ENCODE measurements at regions not wholly inside any gene's neighbourhood (a gene's known extent, or its start where the extent isn't known, plus 50 kb on each side); places are given as distances from the start of the nearest gene placed in this dataset.

DNA sequence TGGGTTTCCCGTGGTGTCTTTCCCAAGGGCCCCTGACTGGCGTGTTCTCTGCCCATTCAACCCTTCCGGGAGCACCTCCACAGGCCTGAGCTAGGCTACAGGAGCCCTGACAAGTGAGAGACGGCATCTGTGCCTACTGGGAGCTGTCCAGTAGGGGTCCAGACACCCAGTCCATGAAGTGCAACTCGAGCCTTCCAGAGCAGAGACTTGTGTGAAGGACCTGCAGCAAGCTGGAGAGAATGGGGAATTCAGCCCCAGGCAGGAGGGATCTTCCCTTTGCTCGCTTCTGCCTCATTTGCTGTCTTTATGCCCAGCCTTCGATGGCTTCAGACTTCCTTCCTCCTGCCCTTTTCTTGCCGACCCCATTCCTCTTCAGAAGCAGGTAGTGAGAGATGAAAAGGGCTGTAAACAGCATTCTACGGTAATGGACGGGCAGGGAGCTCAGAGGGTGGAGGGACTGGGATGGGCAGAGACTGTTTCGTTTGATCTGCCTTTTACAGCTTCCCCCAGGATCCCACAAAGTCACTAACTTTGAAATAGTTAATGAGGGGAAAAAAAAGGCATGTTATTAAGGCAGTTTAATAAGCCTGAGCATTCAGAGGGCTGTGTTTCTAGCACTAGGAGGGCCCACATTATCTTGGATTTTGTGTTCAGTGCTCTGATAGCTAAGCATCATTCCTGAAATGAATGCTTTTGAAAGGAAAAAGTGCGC lies 327.6 kb downstream of the FGF9 start:
- H3K9ac ChIP-seq (replicated peaks in 1 of 4; ENCODE audit: extremely low read depth in 1 of 4, low read depth in 3 of 4, low read length in 3 of 4), result no peak overlapping the region
- H3K4me2 ChIP-seq (ENCODE audit: insufficient read depth in 1 of 2, low read depth in 2 of 2, low read length in 2 of 2), result no peak overlapping the region
- WGBS, 2 experiments (ENCODE audit: extremely low coverage in 1 of 2, insufficient coverage in 1 of 2, insufficient read length in 1 of 2, insufficient replicate concordance in 2 of 2, low coverage in 1 of 2, low lambda C conversion rate in 2 of 2, missing lambda C conversion rate in 1 of 2), result 88% methylated on average over 11 of the region's 12 CpGs; no CpG with 5 or more reads in 1 of the 2 experiments
- FAIRE-seq (no peak), DNase-seq (ENCODE audit: low read depth in 1 of 2, low spot score in 2 of 2) (no peak)
- POLR2A ChIA-PET (ENCODE audit: partially characterized antibody), result no interaction called here
- H2BK5ac ChIP-seq (ENCODE audit: low read depth, low read length), result no peak overlapping the region
- no peak overlapping the region for H2AK5ac ChIP-seq (ENCODE audit: low read depth, low read length)
- no peak overlapping the region for H4K91ac ChIP-seq (replicated peaks; ENCODE audit: insufficient read length, low read length)
- no peaks in the 10 kb centered on the region for H3K27me3 ChIP-seq (replicated peaks in 1 of 4; ENCODE audit: control insufficient read depth in 3 of 4, extremely low read depth in 1 of 4, insufficient read depth in 3 of 4, low read length in 3 of 4)
- no peaks in the 10 kb centered on the region for H4K20me1 ChIP-seq (replicated peaks in 1 of 2; ENCODE audit: control insufficient read depth in 1 of 2, insufficient read depth in 2 of 2, low read length in 2 of 2)
- H3K4ac ChIP-seq (replicated peaks; ENCODE audit: insufficient read length, low read depth, low read length), result no peak overlapping the region
- H2BK15ac ChIP-seq (ENCODE audit: low read length), result no peak overlapping the region
- H2BK20ac ChIP-seq (ENCODE audit: low read length), result no peak overlapping the region
- H3K23me2 ChIP-seq (ENCODE audit: low read depth, low read length), result no peaks in the 10 kb centered on the region
- H3K27ac ChIP-seq (ENCODE audit: low read depth, low read length), result no peak overlapping the region
- H4K8ac ChIP-seq (ENCODE audit: extremely low read depth, insufficient read depth, low read length), result peak overlapping the region; percentile 43; the same call in 1 of the 2 replicates
- CTCF ChIA-PET (ENCODE audit: partially characterized antibody), result interaction anchor here (0.6 to 1.7 kb wide), 6 partner anchors 9 to 225 kb away, joined by 3 to 5 read pairs (median 3); no protein-coding TSS in a partner anchor
- H3K4me3 ChIP-seq (ENCODE audit: extremely low read depth in 1 of 4, insufficient read depth in 2 of 4, low read depth in 3 of 4, low read length in 4 of 4), result no peak overlapping the region
- no peak overlapping the region for H3K56ac ChIP-seq (replicated peaks; ENCODE audit: insufficient read length, low read depth, low read length)
- H2BK120ac ChIP-seq (replicated peaks; ENCODE audit: low read depth, low read length), result no peak overlapping the region
- no peaks in the 10 kb centered on the region for H3K36me3 ChIP-seq (ENCODE audit: control insufficient read depth in 2 of 4, insufficient read depth in 4 of 4, low read length in 3 of 4)
- no peak overlapping the region for H2BK12ac ChIP-seq (ENCODE audit: low read depth, low read length)
- H3K23ac ChIP-seq (ENCODE audit: insufficient read length), result no peak overlapping the region
- H2AFZ ChIP-seq (ENCODE audit: low read length), result no peak overlapping the region
- no peaks in the 10 kb centered on the region for H3K79me1 ChIP-seq (ENCODE audit: low read depth, low read length)
- no peak overlapping the region for H3K18ac ChIP-seq (ENCODE audit: extremely low read depth, low read length)
- no peaks in the 10 kb centered on the region for H3K79me2 ChIP-seq (ENCODE audit: control insufficient read depth in 1 of 2, insufficient read depth in 2 of 2, low read length in 2 of 2)
- H3K9me3 ChIP-seq (ENCODE audit: insufficient read depth in 2 of 2, low read depth in 1 of 2, low read length in 1 of 2), result no peaks in the 10 kb centered on the region
- no peaks in the 10 kb centered on the region for H3K4me1 ChIP-seq (replicated peaks in 1 of 4; ENCODE audit: control insufficient read depth in 3 of 4, insufficient read depth in 4 of 4, low read length in 3 of 4)
- TF ChIP-seq RAD21 (IDR thresholded peaks at IDR 0.05 in 1 of 2, conservative IDR thresholded peaks at IDR 0.05 in 1 of 2; ENCODE audit: low read depth in 2 of 2, low read length in 2 of 2) (peak in 1 of 2 experiments; percentile 9; a peak in 1 of 4 replicates), BCL11A (IDR thresholded peaks at IDR 0.05; ENCODE audit: low read depth in 2 of 2, low read length in 2 of 2) (no peak), SAP30 (IDR thresholded peaks at IDR 0.05; ENCODE audit: insufficient read depth, insufficient replicate concordance, low read length) (no peak)
- H4K5ac ChIP-seq (ENCODE audit: insufficient read length, low read depth, low read length), result no peak overlapping the region
- H3K14ac ChIP-seq (ENCODE audit: insufficient read length), result no peak overlapping the region
